ENCODE measurements at regions not wholly inside any gene's neighbourhood (a gene's known extent, or its start where the extent isn't known, plus 50 kb on each side); places are given as distances from the start of the nearest gene placed in this dataset.

DNA sequence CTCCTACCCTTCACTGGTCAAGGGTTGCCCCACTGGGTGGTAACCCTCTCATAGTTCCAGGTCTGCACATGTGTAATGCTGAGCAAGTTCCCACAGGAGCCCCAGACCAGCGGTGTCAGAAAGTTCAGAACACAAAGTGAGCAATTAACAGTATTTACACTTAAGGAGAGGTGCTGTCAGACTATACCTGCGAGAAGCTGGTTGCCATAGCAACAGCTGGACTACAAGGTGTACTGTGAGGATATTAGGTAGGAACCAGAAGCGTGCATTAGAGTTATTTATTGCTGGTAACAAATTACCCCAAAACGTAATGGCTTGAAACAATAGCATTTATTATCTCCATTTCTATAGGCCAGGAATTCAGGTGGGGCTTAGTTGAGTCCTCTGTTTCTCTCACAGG, 317.0 kb upstream of the RPS23 start:
- WGBS (ENCODE audit: missing lambda C conversion rate) = 25% methylated on average over 4 of the region's 4 CpGs
- ChIA-PET POLR2A (no interaction called here), CTCF (no interaction called here)
- ATAC-seq (no peak), DNase-seq (ENCODE audit: low read depth in 1 of 2, low spot score in 1 of 2) (no peak), FAIRE-seq (no peak)
- Histone ChIP-seq H3K9me3 (no peaks in the 10 kb centered on the region), H3K4me1 (no peaks in the 10 kb centered on the region), H3K4me3 (no peak overlapping the region), H3K27ac (no peak overlapping the region), H3K4me2 (no peak overlapping the region)
- TF ChIP-seq SMC3 (IDR thresholded peaks at IDR 0.05) (no peak), TP53 (CRISPR knock-in tag; IDR thresholded peaks at IDR 0.05) (no peak), HOXA7 (CRISPR knock-in tag; IDR thresholded peaks at IDR 0.05) (no peak), ZFP36 (IDR thresholded peaks at IDR 0.05; ENCODE audit: borderline replicate concordance, partially characterized antibody) (no peak), KDM1A (IDR thresholded peaks at IDR 0.05; ENCODE audit: low read depth) (no peak), ZNF302 (CRISPR knock-in tag; IDR thresholded peaks at IDR 0.05) (no peak), CHD4 (IDR thresholded peaks at IDR 0.05; ENCODE audit: borderline replicate concordance) (no peak)

DNA sequence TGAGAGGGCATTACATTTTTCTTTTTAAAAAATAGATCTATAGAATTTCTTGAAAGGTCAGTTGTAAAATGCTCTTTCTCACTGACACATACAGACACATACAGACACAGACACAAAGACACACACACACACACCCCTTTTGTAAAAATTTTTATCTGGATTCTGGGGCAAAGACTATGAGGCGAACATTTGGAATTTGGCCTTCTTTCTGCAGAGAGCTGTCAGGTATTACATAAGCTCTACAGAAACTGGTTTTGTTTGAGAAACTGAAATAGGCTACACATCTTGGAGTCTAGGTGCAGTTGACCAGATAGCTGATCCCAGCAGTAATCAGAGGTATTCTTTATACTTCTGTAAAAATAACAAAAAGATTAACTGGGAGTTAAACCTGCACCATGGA, 315.9 kb upstream of the RPS23 start:
- WGBS (ENCODE audit: missing lambda C conversion rate) = 40% methylated on average over 1 of the region's 1 CpG
- Histone ChIP-seq H3K27ac (no peak overlapping the region), H3K4me2 (no peak overlapping the region), H3K4me3 (no peak overlapping the region), H3K9me3 (no peaks in the 10 kb centered on the region; the same call in 2 of the 3 replicates), H3K4me1 (no peaks in the 10 kb centered on the region)
- FAIRE-seq (no peak), ATAC-seq (no peak), DNase-seq (ENCODE audit: low read depth in 1 of 2, low spot score in 1 of 2) (no peak)
- POLR2A ChIA-PET = no interaction called here
- CTCF ChIA-PET = no interaction called here
- TF ChIP-seq ESRRA (IDR thresholded peaks at IDR 0.05; ENCODE audit: borderline replicate concordance, low read length) = no peak
- no peak for TF ChIP-seq EP300 (IDR thresholded peaks at IDR 0.05)
- no peak for TF ChIP-seq EHF (CRISPR knock-in tag; IDR thresholded peaks at IDR 0.05)
- TF ChIP-seq, protein P1, sequence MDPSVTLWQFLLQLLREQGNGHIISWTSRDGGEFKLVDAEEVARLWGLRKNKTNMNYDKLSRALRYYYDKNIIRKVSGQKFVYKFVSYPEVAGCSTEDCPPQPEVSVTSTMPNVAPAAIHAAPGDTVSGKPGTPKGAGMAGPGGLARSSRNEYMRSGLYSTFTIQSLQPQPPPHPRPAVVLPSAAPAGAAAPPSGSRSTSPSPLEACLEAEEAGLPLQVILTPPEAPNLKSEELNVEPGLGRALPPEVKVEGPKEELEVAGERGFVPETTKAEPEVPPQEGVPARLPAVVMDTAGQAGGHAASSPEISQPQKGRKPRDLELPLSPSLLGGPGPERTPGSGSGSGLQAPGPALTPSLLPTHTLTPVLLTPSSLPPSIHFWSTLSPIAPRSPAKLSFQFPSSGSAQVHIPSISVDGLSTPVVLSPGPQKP (IDR thresholded peaks at IDR 0.05; ENCODE audit: low read depth, low read length) = no peak
- TF ChIP-seq PHF8 (IDR thresholded peaks at IDR 0.05; ENCODE audit: borderline replicate concordance, low read depth) = no peak
- TF ChIP-seq, protein P2, sequence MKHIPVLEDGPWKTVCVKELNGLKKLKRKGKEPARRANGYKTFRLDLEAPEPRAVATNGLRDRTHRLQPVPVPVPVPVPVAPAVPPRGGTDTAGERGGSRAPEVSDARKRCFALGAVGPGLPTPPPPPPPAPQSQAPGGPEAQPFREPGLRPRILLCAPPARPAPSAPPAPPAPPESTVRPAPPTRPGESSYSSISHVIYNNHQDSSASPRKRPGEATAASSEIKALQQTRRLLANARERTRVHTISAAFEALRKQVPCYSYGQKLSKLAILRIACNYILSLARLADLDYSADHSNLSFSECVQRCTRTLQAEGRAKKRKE (CRISPR knock-in tag; IDR thresholded peaks at IDR 0.05; ENCODE audit: low read depth) = no peak
- TF ChIP-seq ZSCAN20 (CRISPR knock-in tag; IDR thresholded peaks at IDR 0.05) = no peak
- TF ChIP-seq EHMT2 (IDR thresholded peaks at IDR 0.05; ENCODE audit: low read depth) = no peak
- TF ChIP-seq KDM1A (IDR thresholded peaks at IDR 0.05; ENCODE audit: low read depth) = no peak
- no peak for TF ChIP-seq RCOR1 (IDR thresholded peaks at IDR 0.05; ENCODE audit: low read depth, low read length)
- TF ChIP-seq KDM5A (IDR thresholded peaks at IDR 0.05) = no peak
- TF ChIP-seq RAD21 (conservative IDR thresholded peaks at IDR 0.05 in 1 of 2, IDR thresholded peaks at IDR 0.05 in 1 of 2) = no peak
- TF ChIP-seq, protein P3, sequence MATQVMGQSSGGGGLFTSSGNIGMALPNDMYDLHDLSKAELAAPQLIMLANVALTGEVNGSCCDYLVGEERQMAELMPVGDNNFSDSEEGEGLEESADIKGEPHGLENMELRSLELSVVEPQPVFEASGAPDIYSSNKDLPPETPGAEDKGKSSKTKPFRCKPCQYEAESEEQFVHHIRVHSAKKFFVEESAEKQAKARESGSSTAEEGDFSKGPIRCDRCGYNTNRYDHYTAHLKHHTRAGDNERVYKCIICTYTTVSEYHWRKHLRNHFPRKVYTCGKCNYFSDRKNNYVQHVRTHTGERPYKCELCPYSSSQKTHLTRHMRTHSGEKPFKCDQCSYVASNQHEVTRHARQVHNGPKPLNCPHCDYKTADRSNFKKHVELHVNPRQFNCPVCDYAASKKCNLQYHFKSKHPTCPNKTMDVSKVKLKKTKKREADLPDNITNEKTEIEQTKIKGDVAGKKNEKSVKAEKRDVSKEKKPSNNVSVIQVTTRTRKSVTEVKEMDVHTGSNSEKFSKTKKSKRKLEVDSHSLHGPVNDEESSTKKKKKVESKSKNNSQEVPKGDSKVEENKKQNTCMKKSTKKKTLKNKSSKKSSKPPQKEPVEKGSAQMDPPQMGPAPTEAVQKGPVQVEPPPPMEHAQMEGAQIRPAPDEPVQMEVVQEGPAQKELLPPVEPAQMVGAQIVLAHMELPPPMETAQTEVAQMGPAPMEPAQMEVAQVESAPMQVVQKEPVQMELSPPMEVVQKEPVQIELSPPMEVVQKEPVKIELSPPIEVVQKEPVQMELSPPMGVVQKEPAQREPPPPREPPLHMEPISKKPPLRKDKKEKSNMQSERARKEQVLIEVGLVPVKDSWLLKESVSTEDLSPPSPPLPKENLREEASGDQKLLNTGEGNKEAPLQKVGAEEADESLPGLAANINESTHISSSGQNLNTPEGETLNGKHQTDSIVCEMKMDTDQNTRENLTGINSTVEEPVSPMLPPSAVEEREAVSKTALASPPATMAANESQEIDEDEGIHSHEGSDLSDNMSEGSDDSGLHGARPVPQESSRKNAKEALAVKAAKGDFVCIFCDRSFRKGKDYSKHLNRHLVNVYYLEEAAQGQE (IDR thresholded peaks at IDR 0.05) = no peak
- TF ChIP-seq JUNB (IDR thresholded peaks at IDR 0.05) = no peak
- TF ChIP-seq, protein P4, sequence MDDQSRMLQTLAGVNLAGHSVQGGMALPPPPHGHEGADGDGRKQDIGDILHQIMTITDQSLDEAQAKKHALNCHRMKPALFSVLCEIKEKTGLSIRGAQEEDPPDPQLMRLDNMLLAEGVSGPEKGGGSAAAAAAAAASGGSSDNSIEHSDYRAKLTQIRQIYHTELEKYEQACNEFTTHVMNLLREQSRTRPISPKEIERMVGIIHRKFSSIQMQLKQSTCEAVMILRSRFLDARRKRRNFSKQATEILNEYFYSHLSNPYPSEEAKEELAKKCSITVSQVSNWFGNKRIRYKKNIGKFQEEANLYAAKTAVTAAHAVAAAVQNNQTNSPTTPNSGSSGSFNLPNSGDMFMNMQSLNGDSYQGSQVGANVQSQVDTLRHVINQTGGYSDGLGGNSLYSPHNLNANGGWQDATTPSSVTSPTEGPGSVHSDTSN (IDR thresholded peaks at IDR 0.05) = no peak
- TF ChIP-seq HDAC2 (IDR thresholded peaks at IDR 0.05) = no peak
- TF ChIP-seq, protein P5, sequence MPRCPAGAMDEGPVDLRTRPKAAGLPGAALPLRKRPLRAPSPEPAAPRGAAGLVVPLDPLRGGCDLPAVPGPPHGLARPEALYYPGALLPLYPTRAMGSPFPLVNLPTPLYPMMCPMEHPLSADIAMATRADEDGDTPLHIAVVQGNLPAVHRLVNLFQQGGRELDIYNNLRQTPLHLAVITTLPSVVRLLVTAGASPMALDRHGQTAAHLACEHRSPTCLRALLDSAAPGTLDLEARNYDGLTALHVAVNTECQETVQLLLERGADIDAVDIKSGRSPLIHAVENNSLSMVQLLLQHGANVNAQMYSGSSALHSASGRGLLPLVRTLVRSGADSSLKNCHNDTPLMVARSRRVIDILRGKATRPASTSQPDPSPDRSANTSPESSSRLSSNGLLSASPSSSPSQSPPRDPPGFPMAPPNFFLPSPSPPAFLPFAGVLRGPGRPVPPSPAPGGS (IDR thresholded peaks at IDR 0.05) = no peak
